HepG2 (cell line): ENCODE measurements at regions not wholly inside any gene's neighbourhood (a gene's known extent, or its start where the extent isn't known, plus 50 kb on each side); places are given as distances from the start of the nearest gene placed in this dataset.

Experiments
- ARNTL ChIP-seq: sonication (generic); formaldehyde crosslinking; IDR thresholded peaks from 2 replicates; pipeline ENCODE4 v1.4.0; 2020; ENCODE audit warnings: mild to moderate bottlenecking, missing genetic modification reagents
- CBFB ChIP-seq: sonication (generic); formaldehyde crosslinking; IDR thresholded peaks from 2 replicates; pipeline ENCODE4 v1.4.0; 2020; ENCODE audit warnings: missing genetic modification reagents
- CCDC6 ChIP-seq: sonication (generic); formaldehyde crosslinking; IDR thresholded peaks from 2 replicates; pipeline ENCODE4 v1.8.1; 2022; ENCODE audit warnings: mild to moderate bottlenecking, missing genetic modification reagents, moderate library complexity
- EZH2 ChIP-seq: conservative IDR thresholded peaks from 2 replicates; pipeline ENCODE4 v1.6.1; 2012; ENCODE audit warnings: mild to moderate bottlenecking, low read depth, low read length, moderate library complexity
- GPN1 ChIP-seq: sonication (generic); formaldehyde crosslinking; IDR thresholded peaks from 2 replicates; pipeline ENCODE4 v1.5.1; 2020; ENCODE audit warnings: missing genetic modification reagents, borderline replicate concordance
- KDM5A ChIP-seq: fragments of 200-600 bp; sonication (generic); IDR thresholded peaks from 2 replicates; pipeline ENCODE4 v1.7.0; 2018; ENCODE audit warnings: antibody characterized with exemption, mild to moderate bottlenecking, low read length, borderline replicate concordance
- MIXL1 ChIP-seq: IDR thresholded peaks from 2 replicates; pipeline ENCODE4 v1.6.1; 2016
- MTF1 ChIP-seq: sonication (generic); formaldehyde crosslinking; IDR thresholded peaks from 2 replicates; pipeline ENCODE4 v1.5.0; 2020; ENCODE audit warnings: missing genetic modification reagents
- SMAD9 ChIP-seq: sonication (generic); formaldehyde crosslinking; IDR thresholded peaks from 2 replicates; pipeline ENCODE4 v1.5.1; 2020; ENCODE audit warnings: mild to moderate bottlenecking, missing genetic modification reagents
- TRIM24 ChIP-seq: sonication (generic); formaldehyde crosslinking; IDR thresholded peaks from 2 replicates; pipeline ENCODE4 v1.8.0; 2022; ENCODE audit warnings: mild to moderate bottlenecking, missing genetic modification reagents
- ZNF382 ChIP-seq: sonication (generic); formaldehyde crosslinking; IDR thresholded peaks from 2 replicates; pipeline ENCODE4 v1.5.0; 2020; ENCODE audit warnings: missing genetic modification reagents, mild to moderate bottlenecking, borderline replicate concordance
- ZNF431 ChIP-seq: sonication (generic); formaldehyde crosslinking; IDR thresholded peaks from 2 replicates; pipeline ENCODE4 v1.9.0; 2022; ENCODE audit warnings: missing genetic modification reagents, low read depth, mild to moderate bottlenecking, borderline replicate concordance
- ZNF552 ChIP-seq: sonication (generic); formaldehyde crosslinking; IDR thresholded peaks from 2 replicates; pipeline ENCODE4 v1.9.0; 2022; ENCODE audit warnings: missing genetic modification reagents, mild to moderate bottlenecking, borderline replicate concordance
- ZNF556 ChIP-seq: sonication (generic); formaldehyde crosslinking; IDR thresholded peaks from 2 replicates; pipeline ENCODE4 v1.4.0; 2020; ENCODE audit warnings: mild to moderate bottlenecking, missing genetic modification reagents, borderline replicate concordance
- ZNF558 ChIP-seq: sonication (generic); formaldehyde crosslinking; IDR thresholded peaks from 2 replicates; pipeline ENCODE4 v1.9.0; 2022; ENCODE audit warnings: mild to moderate bottlenecking, missing genetic modification reagents, borderline replicate concordance
- ZNF562 ChIP-seq: sonication (generic); formaldehyde crosslinking; IDR thresholded peaks from 2 replicates; pipeline ENCODE4 v1.8.0; 2022; ENCODE audit warnings: missing genetic modification reagents, borderline replicate concordance
- ZNF616 ChIP-seq: sonication (generic); formaldehyde crosslinking; IDR thresholded peaks from 2 replicates; pipeline ENCODE4 v1.5.0; 2020; ENCODE audit warnings: low read depth, mild to moderate bottlenecking, missing genetic modification reagents
- ZNF839 ChIP-seq: sonication (generic); formaldehyde crosslinking; IDR thresholded peaks from 2 replicates; pipeline ENCODE4 v1.4.0; 2020; ENCODE audit warnings: missing genetic modification reagents, mild to moderate bottlenecking, borderline replicate concordance
- TF ChIP-seq, protein P1 (sequence below): sonication (generic); formaldehyde crosslinking; IDR thresholded peaks from 2 replicates; pipeline ENCODE4 v1.5.0; 2020; ENCODE audit warnings: missing genetic modification reagents
- TF ChIP-seq, protein P2 (sequence below): sonication (generic); formaldehyde crosslinking; IDR thresholded peaks from 2 replicates; pipeline ENCODE4 v1.4.0; 2020; ENCODE audit warnings: missing genetic modification reagents, mild to moderate bottlenecking, borderline replicate concordance
- TF ChIP-seq, protein P3 (sequence below): sonication (generic); formaldehyde crosslinking; IDR thresholded peaks from 2 replicates; pipeline ENCODE4 v1.5.0; 2020; ENCODE audit warnings: mild to moderate bottlenecking, missing genetic modification reagents
- TF ChIP-seq, protein P4 (sequence below): IDR thresholded peaks from 2 replicates; pipeline ENCODE4 v1.6.1; 2016
- TF ChIP-seq, protein P5 (sequence below): sonication (generic); formaldehyde crosslinking; IDR thresholded peaks from 2 replicates; pipeline ENCODE4 v1.8.0; 2022; ENCODE audit warnings: missing genetic modification reagents, mild to moderate bottlenecking, inconsistent platforms, borderline replicate concordance

DNA sequence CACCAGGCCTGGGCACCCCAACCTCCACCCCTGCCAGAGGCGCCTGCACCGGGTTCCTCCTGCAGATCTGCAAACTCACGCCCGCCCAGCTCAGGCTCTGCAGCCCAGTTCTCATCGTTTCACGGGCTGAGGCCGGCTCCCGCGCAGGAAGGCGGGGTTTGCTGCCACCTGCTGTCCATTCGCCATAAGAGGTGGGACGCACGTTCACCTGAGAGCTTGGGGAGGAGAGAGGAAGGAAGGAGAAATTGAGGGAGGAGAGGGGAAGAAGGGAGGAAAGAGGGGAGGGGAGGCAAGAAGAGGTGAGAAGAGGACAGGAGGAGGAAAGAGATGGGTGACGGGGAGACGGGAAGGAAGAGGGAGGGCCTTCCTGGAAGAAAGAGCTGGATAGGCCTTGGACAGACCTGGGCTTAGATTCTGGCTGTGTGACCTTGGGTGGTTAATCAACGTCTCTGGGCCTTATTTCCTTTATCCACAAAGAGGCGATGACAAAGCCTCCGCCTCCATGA, 114.5 kb downstream of the ADRA2C start (continued):
- TF ChIP-seq MTF1 (CRISPR knock-in tag) (no peak), GPN1 (CRISPR knock-in tag) (no peak), ARNTL (CRISPR knock-in tag) (peak; percentile 60; the same call in 1 of the 2 replicates), CBFB (CRISPR knock-in tag) (0 out of 2 replicates have a peak, but pooled peaks have one; percentile 30), ZNF839 (CRISPR knock-in tag) (no peak), TRIM24 (CRISPR knock-in tag) (no peak), ZNF552 (CRISPR knock-in tag) (no peak), EZH2 (no peak), ZNF558 (CRISPR knock-in tag) (no peak), ZNF431 (CRISPR knock-in tag) (no peak), KDM5A (no peak), MIXL1 (CRISPR knock-in tag) (peak; percentile 27; the same call in 1 of the 2 replicates), SMAD9 (CRISPR knock-in tag) (no peak), ZNF616 (no peak), CCDC6 (no peak), ZNF556 (no peak), ZNF562 (no peak), ZNF382 (CRISPR knock-in tag) (no peak)
- TF ChIP-seq, protein P1, sequence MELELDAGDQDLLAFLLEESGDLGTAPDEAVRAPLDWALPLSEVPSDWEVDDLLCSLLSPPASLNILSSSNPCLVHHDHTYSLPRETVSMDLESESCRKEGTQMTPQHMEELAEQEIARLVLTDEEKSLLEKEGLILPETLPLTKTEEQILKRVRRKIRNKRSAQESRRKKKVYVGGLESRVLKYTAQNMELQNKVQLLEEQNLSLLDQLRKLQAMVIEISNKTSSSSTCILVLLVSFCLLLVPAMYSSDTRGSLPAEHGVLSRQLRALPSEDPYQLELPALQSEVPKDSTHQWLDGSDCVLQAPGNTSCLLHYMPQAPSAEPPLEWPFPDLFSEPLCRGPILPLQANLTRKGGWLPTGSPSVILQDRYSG (CRISPR knock-in tag) = no peak
- TF ChIP-seq, protein P2, sequence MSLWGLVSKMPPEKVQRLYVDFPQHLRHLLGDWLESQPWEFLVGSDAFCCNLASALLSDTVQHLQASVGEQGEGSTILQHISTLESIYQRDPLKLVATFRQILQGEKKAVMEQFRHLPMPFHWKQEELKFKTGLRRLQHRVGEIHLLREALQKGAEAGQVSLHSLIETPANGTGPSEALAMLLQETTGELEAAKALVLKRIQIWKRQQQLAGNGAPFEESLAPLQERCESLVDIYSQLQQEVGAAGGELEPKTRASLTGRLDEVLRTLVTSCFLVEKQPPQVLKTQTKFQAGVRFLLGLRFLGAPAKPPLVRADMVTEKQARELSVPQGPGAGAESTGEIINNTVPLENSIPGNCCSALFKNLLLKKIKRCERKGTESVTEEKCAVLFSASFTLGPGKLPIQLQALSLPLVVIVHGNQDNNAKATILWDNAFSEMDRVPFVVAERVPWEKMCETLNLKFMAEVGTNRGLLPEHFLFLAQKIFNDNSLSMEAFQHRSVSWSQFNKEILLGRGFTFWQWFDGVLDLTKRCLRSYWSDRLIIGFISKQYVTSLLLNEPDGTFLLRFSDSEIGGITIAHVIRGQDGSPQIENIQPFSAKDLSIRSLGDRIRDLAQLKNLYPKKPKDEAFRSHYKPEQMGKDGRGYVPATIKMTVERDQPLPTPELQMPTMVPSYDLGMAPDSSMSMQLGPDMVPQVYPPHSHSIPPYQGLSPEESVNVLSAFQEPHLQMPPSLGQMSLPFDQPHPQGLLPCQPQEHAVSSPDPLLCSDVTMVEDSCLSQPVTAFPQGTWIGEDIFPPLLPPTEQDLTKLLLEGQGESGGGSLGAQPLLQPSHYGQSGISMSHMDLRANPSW = no peak
- TF ChIP-seq, protein P3, sequence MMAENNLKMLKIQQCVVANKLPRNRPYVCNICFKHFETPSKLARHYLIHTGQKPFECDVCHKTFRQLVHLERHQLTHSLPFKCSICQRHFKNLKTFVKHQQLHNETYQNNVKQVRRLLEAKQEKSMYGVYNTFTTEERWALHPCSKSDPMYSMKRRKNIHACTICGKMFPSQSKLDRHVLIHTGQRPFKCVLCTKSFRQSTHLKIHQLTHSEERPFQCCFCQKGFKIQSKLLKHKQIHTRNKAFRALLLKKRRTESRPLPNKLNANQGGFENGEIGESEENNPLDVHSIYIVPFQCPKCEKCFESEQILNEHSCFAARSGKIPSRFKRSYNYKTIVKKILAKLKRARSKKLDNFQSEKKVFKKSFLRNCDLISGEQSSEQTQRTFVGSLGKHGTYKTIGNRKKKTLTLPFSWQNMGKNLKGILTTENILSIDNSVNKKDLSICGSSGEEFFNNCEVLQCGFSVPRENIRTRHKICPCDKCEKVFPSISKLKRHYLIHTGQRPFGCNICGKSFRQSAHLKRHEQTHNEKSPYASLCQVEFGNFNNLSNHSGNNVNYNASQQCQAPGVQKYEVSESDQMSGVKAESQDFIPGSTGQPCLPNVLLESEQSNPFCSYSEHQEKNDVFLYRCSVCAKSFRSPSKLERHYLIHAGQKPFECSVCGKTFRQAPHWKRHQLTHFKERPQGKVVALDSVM (CRISPR knock-in tag) = no peak
- TF ChIP-seq, protein P4, sequence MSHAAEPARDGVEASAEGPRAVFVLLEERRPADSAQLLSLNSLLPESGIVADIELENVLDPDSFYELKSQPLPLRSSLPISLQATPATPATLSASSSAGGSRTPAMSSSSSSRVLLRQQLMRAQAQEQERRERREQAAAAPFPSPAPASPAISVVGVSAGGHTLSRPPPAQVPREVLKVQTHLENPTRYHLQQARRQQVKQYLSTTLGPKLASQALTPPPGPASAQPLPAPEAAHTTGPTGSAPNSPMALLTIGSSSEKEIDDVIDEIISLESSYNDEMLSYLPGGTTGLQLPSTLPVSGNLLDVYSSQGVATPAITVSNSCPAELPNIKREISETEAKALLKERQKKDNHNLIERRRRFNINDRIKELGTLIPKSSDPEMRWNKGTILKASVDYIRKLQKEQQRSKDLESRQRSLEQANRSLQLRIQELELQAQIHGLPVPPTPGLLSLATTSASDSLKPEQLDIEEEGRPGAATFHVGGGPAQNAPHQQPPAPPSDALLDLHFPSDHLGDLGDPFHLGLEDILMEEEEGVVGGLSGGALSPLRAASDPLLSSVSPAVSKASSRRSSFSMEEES (CRISPR knock-in tag) = no peak
- TF ChIP-seq, protein P5, sequence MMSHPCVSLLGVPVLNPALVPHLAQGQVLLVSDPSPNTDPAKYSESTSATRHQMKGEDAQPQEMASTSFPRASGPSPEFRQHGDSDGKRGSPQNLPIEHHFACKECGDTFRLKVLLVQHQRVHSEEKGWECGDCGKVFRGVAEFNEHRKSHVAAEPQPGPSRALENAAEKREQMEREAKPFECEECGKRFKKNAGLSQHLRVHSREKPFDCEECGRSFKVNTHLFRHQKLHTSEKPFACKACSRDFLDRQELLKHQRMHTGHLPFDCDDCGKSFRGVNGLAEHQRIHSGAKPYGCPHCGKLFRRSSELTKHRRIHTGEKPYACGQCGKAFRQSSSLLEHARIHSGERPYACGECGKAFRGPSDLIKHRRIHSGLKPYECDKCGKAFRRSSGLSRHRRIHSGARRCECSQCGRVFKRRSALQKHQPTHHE (CRISPR knock-in tag) = no peak
